Keratinocyte (primary cell): ENCODE measurements at regions not wholly inside any gene's neighbourhood (a gene's known extent, or its start where the extent isn't known, plus 50 kb on each side); places are given as distances from the start of the nearest gene placed in this dataset.

Experiments
- DNase-seq: peaks from one replicate; pipeline ENCODE4 v3.0.0-alpha.2; 2011; ENCODE audit warnings: low read depth, missing footprints, low spot score
- FAIRE-seq: peaks from 2 replicates; lab custom pipeline; 2011; peaks lifted over from hg19 to GRCh38; lab: Jason Lieb, UNC
- H2AFZ ChIP-seq: 2 replicates; pipeline ENCODE4 v1.6.0; 2012; ENCODE audit warnings: low read length, control low read depth, inconsistent platforms; ENCODE audit not compliant: control insufficient read depth
- H3K27ac ChIP-seq: 2 replicates; pipeline ENCODE4 v1.5.1; 2011; ENCODE audit warnings: low read length; ENCODE audit not compliant: control insufficient read depth, insufficient read depth
- H3K27me3 ChIP-seq: 3 replicates; pipeline ENCODE4 v1.6.0; 2011; ENCODE audit warnings: low read length; ENCODE audit not compliant: control insufficient read depth, insufficient read depth; ENCODE audit errors: extremely low read depth
- H3K36me3 ChIP-seq, 2 experiments: 2 replicates in 1 of 2; 3 replicates in 1 of 2; pipeline ENCODE4 v1.5.1; 2011; ENCODE audit warnings: low read length in 2 of 2, mild to moderate bottlenecking in 1 of 2; ENCODE audit not compliant: control insufficient read depth in 2 of 2, insufficient read depth in 2 of 2; ENCODE audit errors: extremely low read depth in 1 of 2
- H3K4me1 ChIP-seq: 3 replicates; pipeline ENCODE4 v1.5.1; 2011; ENCODE audit warnings: low read length; ENCODE audit not compliant: control insufficient read depth, insufficient read depth; ENCODE audit errors: extremely low read depth
- H3K4me2 ChIP-seq: 3 replicates; pipeline ENCODE4 v1.6.0; 2011; ENCODE audit warnings: low read depth, low read length; ENCODE audit not compliant: control insufficient read depth, insufficient read depth; ENCODE audit errors: extremely low read depth
- H3K4me3 ChIP-seq, 3 experiments: fragments of 200-600 bp in 1 of 3; sonication (generic) in 1 of 3; 2 replicates in 2 of 3; 3 replicates in 1 of 3; pipeline ENCODE4 v1.5.1; 2011 to 2016; ENCODE audit warnings: low read length in 3 of 3, mild to moderate bottlenecking in 3 of 3, control low read depth in 2 of 3, inconsistent platforms in 1 of 3, low read depth in 1 of 3, mixed read lengths in 1 of 3, mixed run types in 1 of 3, moderate library complexity in 1 of 3; ENCODE audit not compliant: control insufficient read depth in 2 of 3, insufficient read depth in 2 of 3; ENCODE audit errors: extremely low read depth in 1 of 3
- H3K79me2 ChIP-seq: 2 replicates; pipeline ENCODE4 v1.6.0; 2012; ENCODE audit warnings: low read length; ENCODE audit not compliant: control insufficient read depth, insufficient read depth
- H3K9ac ChIP-seq: 3 replicates; pipeline ENCODE4 v1.6.0; 2011; ENCODE audit warnings: low read length; ENCODE audit not compliant: control insufficient read depth, insufficient read depth; ENCODE audit errors: extremely low read depth
- H3K9me1 ChIP-seq: 3 replicates; pipeline ENCODE4 v1.6.0; 2011; ENCODE audit warnings: low read length; ENCODE audit not compliant: control insufficient read depth, insufficient read depth; ENCODE audit errors: extremely low read depth
- H3K9me3 ChIP-seq: 2 replicates; pipeline ENCODE4 v1.5.1; 2012; ENCODE audit warnings: low read depth, low read length; ENCODE audit not compliant: control insufficient read depth
- H4K20me1 ChIP-seq: 3 replicates; pipeline ENCODE4 v1.6.0; 2011; ENCODE audit warnings: low read length; ENCODE audit not compliant: control insufficient read depth, insufficient read depth; ENCODE audit errors: extremely low read depth
- EZH2 ChIP-seq: IDR thresholded peaks from one replicate; pipeline ENCODE4 v1.6.1; 2012; ENCODE audit warnings: inconsistent platforms, mild to moderate bottlenecking, low read length, moderate library complexity
- dilution Hi-C: fragments of 300-500 bp; cut with MboI; formaldehyde crosslinking; loops from one replicate; pipeline ENCODE4 v1.7.0; 2020; ENCODE audit warnings: low sequenced_read_pairs; ENCODE audit not compliant: extremely low pct_ligation_motif_present
- TF ChIP-seq, protein P1 (sequence below), 3 experiments: IDR thresholded peaks in 1 of 3; conservative IDR thresholded peaks in 1 of 3; optimal IDR thresholded peaks in 1 of 3; 2 replicates in 2 of 3; 3 replicates in 1 of 3; pipeline versions ENCODE3 to v1.5.1; 2011; ENCODE audit warnings: low read length in 3 of 3, mild to moderate bottlenecking in 3 of 3, moderate library complexity in 2 of 3, control low read depth in 1 of 3, inconsistent platforms in 1 of 3; ENCODE audit not compliant: insufficient read depth in 2 of 3; ENCODE audit errors: extremely low read depth in 1 of 3

DNA sequence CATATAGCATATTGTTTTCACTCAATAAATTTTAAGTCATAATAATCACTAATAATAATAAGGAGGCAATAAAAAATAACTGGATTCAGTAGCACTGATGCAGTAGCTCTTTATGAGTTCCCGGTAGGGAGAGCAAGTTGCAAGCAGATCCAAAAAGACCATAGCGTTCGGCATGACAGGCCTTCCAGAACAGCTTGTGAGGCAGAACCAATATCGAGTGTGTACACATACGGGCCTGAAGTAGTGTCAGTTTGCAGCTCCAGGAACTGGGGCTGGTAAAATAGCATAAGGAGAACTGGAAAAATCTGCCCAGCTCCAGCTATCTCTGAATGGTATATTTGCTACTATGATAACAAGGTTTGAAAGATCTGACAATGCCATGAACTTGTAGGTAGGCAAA, 1607.8 kb upstream of the PIK3C3 start:
- H3K9ac ChIP-seq, result no peak overlapping the region
- H2AFZ ChIP-seq, result no peak overlapping the region
- no peak overlapping the region for H3K4me2 ChIP-seq
- no peak for DNase-seq
- H3K4me3 ChIP-seq, result no peak overlapping the region
- no peaks in the 10 kb centered on the region for H3K9me1 ChIP-seq
- H4K20me1 ChIP-seq, result no peaks in the 10 kb centered on the region
- TF ChIP-seq, protein P1, sequence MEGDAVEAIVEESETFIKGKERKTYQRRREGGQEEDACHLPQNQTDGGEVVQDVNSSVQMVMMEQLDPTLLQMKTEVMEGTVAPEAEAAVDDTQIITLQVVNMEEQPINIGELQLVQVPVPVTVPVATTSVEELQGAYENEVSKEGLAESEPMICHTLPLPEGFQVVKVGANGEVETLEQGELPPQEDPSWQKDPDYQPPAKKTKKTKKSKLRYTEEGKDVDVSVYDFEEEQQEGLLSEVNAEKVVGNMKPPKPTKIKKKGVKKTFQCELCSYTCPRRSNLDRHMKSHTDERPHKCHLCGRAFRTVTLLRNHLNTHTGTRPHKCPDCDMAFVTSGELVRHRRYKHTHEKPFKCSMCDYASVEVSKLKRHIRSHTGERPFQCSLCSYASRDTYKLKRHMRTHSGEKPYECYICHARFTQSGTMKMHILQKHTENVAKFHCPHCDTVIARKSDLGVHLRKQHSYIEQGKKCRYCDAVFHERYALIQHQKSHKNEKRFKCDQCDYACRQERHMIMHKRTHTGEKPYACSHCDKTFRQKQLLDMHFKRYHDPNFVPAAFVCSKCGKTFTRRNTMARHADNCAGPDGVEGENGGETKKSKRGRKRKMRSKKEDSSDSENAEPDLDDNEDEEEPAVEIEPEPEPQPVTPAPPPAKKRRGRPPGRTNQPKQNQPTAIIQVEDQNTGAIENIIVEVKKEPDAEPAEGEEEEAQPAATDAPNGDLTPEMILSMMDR (optimal IDR thresholded peaks at IDR 0.05 in 1 of 3, IDR thresholded peaks at IDR 0.05 in 1 of 3, conservative IDR thresholded peaks at IDR 0.05 in 1 of 3; ENCODE audit: extremely low read depth in 1 of 3, insufficient read depth in 2 of 3, low read length in 3 of 3), result no peak
- TF ChIP-seq EZH2, result no peak
- no peaks in the 10 kb centered on the region for H3K4me1 ChIP-seq
- FAIRE-seq, result no peak
- no peaks in the 10 kb centered on the region for H3K9me3 ChIP-seq
- no peak overlapping the region for H3K27ac ChIP-seq
- no peaks in the 10 kb centered on the region for H3K79me2 ChIP-seq
- dilution Hi-C loops, result no loop called here
- H3K27me3 ChIP-seq, result no peaks in the 10 kb centered on the region
- H3K36me3 ChIP-seq, result no peaks in the 10 kb centered on the region

DNA sequence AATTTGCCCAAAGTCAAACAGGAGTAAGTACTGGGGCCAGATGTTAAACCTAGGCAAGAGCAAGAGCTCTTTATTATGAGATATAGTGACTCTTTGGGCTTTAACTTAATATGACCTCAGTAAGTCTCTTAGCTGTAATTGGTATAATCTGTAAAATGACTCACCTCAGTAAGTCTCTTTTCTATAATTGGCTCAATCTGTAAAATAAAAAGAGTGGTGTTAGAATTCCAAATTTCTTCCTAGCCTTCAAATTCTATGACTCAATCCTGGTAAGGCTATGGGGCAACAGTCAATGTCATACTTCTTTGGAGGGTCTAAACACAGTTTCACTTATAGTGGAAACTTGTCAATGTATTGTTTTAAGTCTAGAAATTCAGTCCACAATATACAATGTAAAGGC, 1608.9 kb upstream of the PIK3C3 start:
- H3K27me3 ChIP-seq, result no peaks in the 10 kb centered on the region
- no peak overlapping the region for H3K4me3 ChIP-seq
- H2AFZ ChIP-seq, result no peak overlapping the region
- dilution Hi-C loops, result no loop called here
- FAIRE-seq (no peak), DNase-seq (no peak)
- H3K27ac ChIP-seq, result no peak overlapping the region
- H3K4me2 ChIP-seq, result no peak overlapping the region
- no peaks in the 10 kb centered on the region for H3K79me2 ChIP-seq
- H3K9me1 ChIP-seq, result no peaks in the 10 kb centered on the region
- H3K4me1 ChIP-seq, result no peaks in the 10 kb centered on the region
- H4K20me1 ChIP-seq, result no peaks in the 10 kb centered on the region
- no peak for TF ChIP-seq EZH2
- TF ChIP-seq, protein P1 (optimal IDR thresholded peaks at IDR 0.05 in 1 of 3, IDR thresholded peaks at IDR 0.05 in 1 of 3, conservative IDR thresholded peaks at IDR 0.05 in 1 of 3; ENCODE audit: extremely low read depth in 1 of 3, insufficient read depth in 2 of 3, low read length in 3 of 3), result no peak
- no peaks in the 10 kb centered on the region for H3K36me3 ChIP-seq
- no peaks in the 10 kb centered on the region for H3K9me3 ChIP-seq
- no peak overlapping the region for H3K9ac ChIP-seq
